GM12891 (cell line): ENCODE measurements at regions not wholly inside any gene's neighbourhood (a gene's known extent, or its start where the extent isn't known, plus 50 kb on each side); places are given as distances from the start of the nearest gene placed in this dataset.

Experiments used
- POLR2A ChIP-seq: IDR thresholded peaks from 2 replicates; pipeline ENCODE4 v1.6.1; 2011; ENCODE audit warnings: low read depth, low read length, control low read depth
- SPI1 ChIP-seq: IDR thresholded peaks from 2 replicates; pipeline ENCODE4 v1.6.1; 2011; ENCODE audit warnings: low read depth, low read length, control low read depth

GRCh38 chr14:86430853-86431252 is 900.9 kb downstream of the FLRT2 start:
- TF ChIP-seq POLR2A (no peak), SPI1 (no peak)
